T1000 (cell line): ENCODE measurements at regions not wholly inside any gene's neighbourhood (a gene's known extent, or its start where the extent isn't known, plus 50 kb on each side); places are given as distances from the start of the nearest gene placed in this dataset.
"Not testable (repeated sequence)": the region's sequence is repeated elsewhere in the genome, so short reads cannot be mapped to it uniquely, and the experiment has no call there.

Source experiments
- DNase-seq: peaks from one replicate; lab custom pipeline; 2025; ENCODE audit warnings: mixed read lengths; lab: John Stamatoyannopoulos, UW

- no peak for DNase-seq
Observed at GRCh38 chr1:98575955-98576354, 85.6 kb upstream of the SNX7 start.

- DNase-seq = no peak
Observed at GRCh38 chr1:98565951-98566350, 95.6 kb upstream of the SNX7 start.

GRCh38 chr1:98559291-98559690 lies 102.2 kb upstream of the SNX7 start:
- no peak for DNase-seq

- no peak for DNase-seq
Observed at GRCh38 chr1:98557895-98558294, 103.6 kb upstream of the SNX7 start.

GRCh38 chr1:98556521-98557158 lies 104.9 kb upstream of the SNX7 start:
- no peak for DNase-seq

- no peak for DNase-seq
Observed at GRCh38 chr1:98555814-98556213, 105.7 kb upstream of the SNX7 start.

GRCh38 chr1:98552576-98553074 lies 108.9 kb upstream of the SNX7 start:
- not testable (repeated sequence) for DNase-seq

- DNase-seq = no peak
Observed at GRCh38 chr1:98550076-98550475, 111.4 kb upstream of the SNX7 start.

GRCh38 chr1:98546319-98546718 lies 115.2 kb upstream of the SNX7 start:
- no peak for DNase-seq

GRCh38 chr1:98538106-98538505 lies 123.4 kb upstream of the SNX7 start:
- no peak for DNase-seq

GRCh38 chr1:98523256-98523655 lies 138.3 kb upstream of the SNX7 start:
- no peak for DNase-seq

- DNase-seq = no peak
Observed at GRCh38 chr1:98516306-98516705, 145.2 kb upstream of the SNX7 start.

GRCh38 chr1:98515744-98516143 lies 145.8 kb upstream of the SNX7 start:
- DNase-seq = no peak

GRCh38 chr1:98512216-98512615 lies 149.3 kb upstream of the SNX7 start:
- not testable (repeated sequence) for DNase-seq

- DNase-seq = no peak
Observed at GRCh38 chr1:98503771-98504170, 157.8 kb upstream of the SNX7 start.

GRCh38 chr1:98502937-98503336 lies 158.6 kb upstream of the SNX7 start:
- no peak for DNase-seq

- DNase-seq = no peak
Observed at GRCh38 chr1:98500324-98500723, 161.2 kb upstream of the SNX7 start.

GRCh38 chr1:98498651-98499050 lies 162.9 kb upstream of the SNX7 start:
- no peak for DNase-seq

GRCh38 chr1:98497497-98497896 lies 164.0 kb upstream of the SNX7 start:
- DNase-seq = no peak

- DNase-seq = no peak
Observed at GRCh38 chr1:98496256-98496995, 165.1 kb upstream of the SNX7 start.

- DNase-seq = no peak
Observed at GRCh38 chr1:98493469-98493868, 168.1 kb upstream of the SNX7 start.

- no peak for DNase-seq
Observed at GRCh38 chr1:98490099-98490498, 171.4 kb upstream of the SNX7 start.

GRCh38 chr1:98487620-98488019 lies 173.9 kb upstream of the SNX7 start:
- no peak for DNase-seq

- no peak for DNase-seq
Observed at GRCh38 chr1:98482611-98483010, 178.9 kb upstream of the SNX7 start.
